ENCODE measurements at regions not wholly inside any gene's neighbourhood (a gene's known extent, or its start where the extent isn't known, plus 50 kb on each side); places are given as distances from the start of the nearest gene placed in this dataset.

DNA sequence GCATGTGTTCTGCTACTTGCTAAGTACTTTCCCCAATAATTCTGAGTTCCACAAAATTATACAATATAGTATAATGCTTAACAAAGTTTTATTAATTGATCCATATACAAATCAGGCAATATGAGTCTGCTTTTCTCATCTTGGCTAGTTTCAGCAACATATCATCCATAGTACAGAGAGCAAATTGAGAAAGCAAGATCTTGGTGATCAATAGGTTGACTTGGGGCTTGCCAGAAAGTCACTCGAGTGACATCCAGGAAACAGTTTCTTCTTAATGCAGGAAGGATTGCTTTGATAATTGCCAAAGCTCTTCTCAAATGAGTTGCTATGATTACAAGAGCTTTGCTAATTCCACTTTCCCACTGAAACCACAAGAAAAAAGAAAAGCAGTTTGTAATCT is 533.6 kb upstream of the NMUR2 start:
- no peak for TF ChIP-seq ZNF274 (IDR thresholded peaks at IDR 0.05; ENCODE audit: low read length)
- no peak for TF ChIP-seq ZNF274 (tag by site-specific recombination; IDR thresholded peaks at IDR 0.05; ENCODE audit: borderline replicate concordance)
- no peak for TF ChIP-seq ZNF510 (tag by site-specific recombination; IDR thresholded peaks at IDR 0.05; ENCODE audit: insufficient replicate concordance)
- TF ChIP-seq, protein P1, sequence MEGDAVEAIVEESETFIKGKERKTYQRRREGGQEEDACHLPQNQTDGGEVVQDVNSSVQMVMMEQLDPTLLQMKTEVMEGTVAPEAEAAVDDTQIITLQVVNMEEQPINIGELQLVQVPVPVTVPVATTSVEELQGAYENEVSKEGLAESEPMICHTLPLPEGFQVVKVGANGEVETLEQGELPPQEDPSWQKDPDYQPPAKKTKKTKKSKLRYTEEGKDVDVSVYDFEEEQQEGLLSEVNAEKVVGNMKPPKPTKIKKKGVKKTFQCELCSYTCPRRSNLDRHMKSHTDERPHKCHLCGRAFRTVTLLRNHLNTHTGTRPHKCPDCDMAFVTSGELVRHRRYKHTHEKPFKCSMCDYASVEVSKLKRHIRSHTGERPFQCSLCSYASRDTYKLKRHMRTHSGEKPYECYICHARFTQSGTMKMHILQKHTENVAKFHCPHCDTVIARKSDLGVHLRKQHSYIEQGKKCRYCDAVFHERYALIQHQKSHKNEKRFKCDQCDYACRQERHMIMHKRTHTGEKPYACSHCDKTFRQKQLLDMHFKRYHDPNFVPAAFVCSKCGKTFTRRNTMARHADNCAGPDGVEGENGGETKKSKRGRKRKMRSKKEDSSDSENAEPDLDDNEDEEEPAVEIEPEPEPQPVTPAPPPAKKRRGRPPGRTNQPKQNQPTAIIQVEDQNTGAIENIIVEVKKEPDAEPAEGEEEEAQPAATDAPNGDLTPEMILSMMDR (tag by site-specific recombination; IDR thresholded peaks at IDR 0.05): no peak
- no peak for TF ChIP-seq YY1 (tag by site-specific recombination; IDR thresholded peaks at IDR 0.05)
- TF ChIP-seq ZNF785 (tag by site-specific recombination; IDR thresholded peaks at IDR 0.05): no peak
- no peak for TF ChIP-seq ZEB2 (tag by site-specific recombination; IDR thresholded peaks at IDR 0.05)
- TF ChIP-seq RBAK (tag by site-specific recombination; IDR thresholded peaks at IDR 0.05): no peak
- TF ChIP-seq ZNF629 (tag by site-specific recombination; IDR thresholded peaks at IDR 0.05): no peak
- TF ChIP-seq ZNF175 (tag by site-specific recombination; IDR thresholded peaks at IDR 0.05): no peak
- no peak for TF ChIP-seq ZNF777 (tag by site-specific recombination; IDR thresholded peaks at IDR 0.05; ENCODE audit: borderline replicate concordance)
- TF ChIP-seq, protein P2, sequence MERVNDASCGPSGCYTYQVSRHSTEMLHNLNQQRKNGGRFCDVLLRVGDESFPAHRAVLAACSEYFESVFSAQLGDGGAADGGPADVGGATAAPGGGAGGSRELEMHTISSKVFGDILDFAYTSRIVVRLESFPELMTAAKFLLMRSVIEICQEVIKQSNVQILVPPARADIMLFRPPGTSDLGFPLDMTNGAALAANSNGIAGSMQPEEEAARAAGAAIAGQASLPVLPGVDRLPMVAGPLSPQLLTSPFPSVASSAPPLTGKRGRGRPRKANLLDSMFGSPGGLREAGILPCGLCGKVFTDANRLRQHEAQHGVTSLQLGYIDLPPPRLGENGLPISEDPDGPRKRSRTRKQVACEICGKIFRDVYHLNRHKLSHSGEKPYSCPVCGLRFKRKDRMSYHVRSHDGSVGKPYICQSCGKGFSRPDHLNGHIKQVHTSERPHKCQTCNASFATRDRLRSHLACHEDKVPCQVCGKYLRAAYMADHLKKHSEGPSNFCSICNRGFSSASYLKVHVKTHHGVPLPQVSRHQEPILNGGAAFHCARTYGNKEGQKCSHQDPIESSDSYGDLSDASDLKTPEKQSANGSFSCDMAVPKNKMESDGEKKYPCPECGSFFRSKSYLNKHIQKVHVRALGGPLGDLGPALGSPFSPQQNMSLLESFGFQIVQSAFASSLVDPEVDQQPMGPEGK (tag by site-specific recombination; IDR thresholded peaks at IDR 0.05): no peak
- TF ChIP-seq ZNF157 (tag by site-specific recombination; IDR thresholded peaks at IDR 0.05): no peak
